ENCODE measurements at regions not wholly inside any gene's neighbourhood (a gene's known extent, or its start where the extent isn't known, plus 50 kb on each side); places are given as distances from the start of the nearest gene placed in this dataset.
A peak's percentile ranks its signal among the peaks of the same experiment; 100 is the strongest.

GRCh38 chr10:83921984-83922860, 217.1 kb upstream of the GHITM start:
- TF ChIP-seq CTCF (IDR thresholded peaks at IDR 0.05): no peak
- H3K27me3 Mint-ChIP-seq (ENCODE audit: low read depth): peaks cover 4% of the 10 kb centered on the region
- no peak for DNase-seq (ENCODE audit: low spot score)
- H3K4me1 Mint-ChIP-seq (ENCODE audit: low read depth): peaks cover 7% of the 10 kb centered on the region
- H3K4me3 Mint-ChIP-seq (ENCODE audit: unreplicated experiment): no peak overlapping the region
- no peaks in the 10 kb centered on the region for H3K9me3 Mint-ChIP-seq (ENCODE audit: low read depth)
- peak overlapping the region; percentile 27 for H3K27ac Mint-ChIP-seq (ENCODE audit: unreplicated experiment)
- no peaks in the 10 kb centered on the region for H3K36me3 Mint-ChIP-seq (ENCODE audit: low read depth)

GRCh38 chr10:83925133-83925532, 214.2 kb upstream of the GHITM start:
- no peak overlapping the region for H3K27ac Mint-ChIP-seq (ENCODE audit: unreplicated experiment)
- no peak for DNase-seq (ENCODE audit: low spot score)
- H3K9me3 Mint-ChIP-seq (ENCODE audit: low read depth): no peaks in the 10 kb centered on the region
- no peaks in the 10 kb centered on the region for H3K36me3 Mint-ChIP-seq (ENCODE audit: low read depth)
- no peak overlapping the region for H3K4me3 Mint-ChIP-seq (ENCODE audit: unreplicated experiment)
- TF ChIP-seq CTCF (IDR thresholded peaks at IDR 0.05): no peak
- peaks cover 15% of the 10 kb centered on the region for H3K27me3 Mint-ChIP-seq (ENCODE audit: low read depth)
- no peaks in the 10 kb centered on the region for H3K4me1 Mint-ChIP-seq (ENCODE audit: low read depth)

GRCh38 chr10:83926606-83927005, 212.7 kb upstream of the GHITM start:
- Mint-ChIP-seq H3K36me3 (ENCODE audit: low read depth) (no peaks in the 10 kb centered on the region), H3K9me3 (ENCODE audit: low read depth) (no peaks in the 10 kb centered on the region), H3K4me1 (ENCODE audit: low read depth) (no peaks in the 10 kb centered on the region), H3K27me3 (ENCODE audit: low read depth) (peaks cover 18% of the 10 kb centered on the region), H3K27ac (ENCODE audit: unreplicated experiment) (no peak overlapping the region), H3K4me3 (ENCODE audit: unreplicated experiment) (no peak overlapping the region)
- TF ChIP-seq CTCF (IDR thresholded peaks at IDR 0.05): no peak
- DNase-seq (ENCODE audit: low spot score): no peak

- H3K36me3 Mint-ChIP-seq (ENCODE audit: low read depth): no peaks in the 10 kb centered on the region
- no peak for TF ChIP-seq CTCF (IDR thresholded peaks at IDR 0.05)
- no peak for DNase-seq (ENCODE audit: low spot score)
- no peak overlapping the region for H3K27ac Mint-ChIP-seq (ENCODE audit: unreplicated experiment)
- H3K4me1 Mint-ChIP-seq (ENCODE audit: low read depth): no peaks in the 10 kb centered on the region
- H3K4me3 Mint-ChIP-seq (ENCODE audit: unreplicated experiment): no peak overlapping the region
- H3K9me3 Mint-ChIP-seq (ENCODE audit: low read depth): no peaks in the 10 kb centered on the region
- H3K27me3 Mint-ChIP-seq (ENCODE audit: low read depth): peaks cover 18% of the 10 kb centered on the region
These were observed 212.1 kb upstream of the GHITM start for GRCh38 chr10:83927166-83927565.

GRCh38 chr10:83929399-83929798, 209.9 kb upstream of the GHITM start:
- Mint-ChIP-seq H3K27me3 (ENCODE audit: low read depth) (peaks cover 18% of the 10 kb centered on the region), H3K27ac (ENCODE audit: unreplicated experiment) (no peak overlapping the region), H3K9me3 (ENCODE audit: low read depth) (no peaks in the 10 kb centered on the region), H3K36me3 (ENCODE audit: low read depth) (no peaks in the 10 kb centered on the region), H3K4me1 (ENCODE audit: low read depth) (peaks cover 3% of the 10 kb centered on the region), H3K4me3 (ENCODE audit: unreplicated experiment) (no peak overlapping the region)
- DNase-seq (ENCODE audit: low spot score): no peak
- TF ChIP-seq CTCF (IDR thresholded peaks at IDR 0.05): no peak
